ENCODE measurements at regions not wholly inside any gene's neighbourhood (a gene's known extent, or its start where the extent isn't known, plus 50 kb on each side); places are given as distances from the start of the nearest gene placed in this dataset.
"Not testable (repeated sequence)": the region's sequence is repeated elsewhere in the genome, so short reads cannot be mapped to it uniquely, and the experiment has no call there.

DNA sequence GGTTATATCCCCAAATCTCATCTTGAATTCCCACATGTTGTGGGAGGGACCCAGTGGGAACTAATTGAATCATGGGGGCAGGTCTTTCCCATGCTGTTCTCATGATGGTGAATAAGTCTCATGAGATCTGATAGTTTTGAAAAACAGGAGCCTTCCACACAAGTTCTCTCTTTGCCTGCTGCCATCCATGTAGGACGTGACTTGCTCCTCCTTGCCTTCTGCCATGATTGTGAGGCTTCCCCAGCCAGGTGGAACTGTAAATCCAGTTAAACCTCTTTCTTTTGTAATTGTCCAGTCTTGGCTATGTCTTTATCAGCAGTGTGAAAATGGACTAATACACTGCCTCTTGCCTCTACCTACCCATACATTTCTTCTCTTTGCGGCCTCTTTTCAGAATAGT, 193.4 kb downstream of the C7orf25 start:
- TF ChIP-seq CTCF (IDR thresholded peaks at IDR 0.05; ENCODE audit: insufficient read depth, low read depth, low read length); EZH2 (IDR thresholded peaks at IDR 0.05; ENCODE audit: insufficient read depth, low read length): not testable (repeated sequence)

Data from astrocyte (in vitro differentiated cells and primary cell).